Cardiac muscle cell (in vitro differentiated cells and primary cell): ENCODE measurements at regions not wholly inside any gene's neighbourhood (a gene's known extent, or its start where the extent isn't known, plus 50 kb on each side); places are given as distances from the start of the nearest gene placed in this dataset.

ENCODE experiments used
- DNase-seq, 2 donors: peaks; one replicate each; pipeline versions ENCODE4 v3.0.0 to v3.0.0-alpha.2; 2010 to 2017; ENCODE audit warnings: low read depth in 1 of 2, low spot score in 1 of 2
- H3K27ac ChIP-seq: fragments of 200-600 bp; sonication (generic); 2 replicates; pipeline ENCODE4 v1.5.1; 2016
- H3K27me3 ChIP-seq: fragments of 200-600 bp; sonication (generic); 2 replicates; pipeline ENCODE4 v1.6.0; 2016; ENCODE audit warnings: control low read depth
- H3K36me3 ChIP-seq: fragments of 200-600 bp; sonication (generic); 2 replicates; pipeline ENCODE4 v1.5.1; 2016; ENCODE audit warnings: control low read depth
- H3K4me1 ChIP-seq: fragments of 200-600 bp; sonication (generic); 2 replicates; pipeline ENCODE4 v1.8.1; 2017; ENCODE audit warnings: low read depth, mild to moderate bottlenecking, mixed run types
- H3K4me3 ChIP-seq: fragments of 200-600 bp; sonication (generic); 2 replicates; pipeline ENCODE4 v1.5.1; 2016; ENCODE audit warnings: mild to moderate bottlenecking
- H3K9me3 ChIP-seq: fragments of 200-600 bp; sonication (generic); 2 replicates; pipeline ENCODE4 v1.5.1; 2017; ENCODE audit warnings: low read depth, mild to moderate bottlenecking, control low read depth
- CTCF ChIP-seq: IDR thresholded peaks from 2 replicates; pipeline ENCODE4 v1.5.1; 2012; ENCODE audit warnings: low read depth, mild to moderate bottlenecking, low read length

GRCh38 chr3:4063916-4064574 is 239.1 kb upstream of the SETMAR start:
- no peaks in the 10 kb centered on the region for H3K36me3 ChIP-seq
- H3K4me1 ChIP-seq = no peaks in the 10 kb centered on the region
- H3K4me3 ChIP-seq = no peak overlapping the region
- no peak for DNase-seq
- no peak for TF ChIP-seq CTCF
- no peaks in the 10 kb centered on the region for H3K27me3 ChIP-seq
- H3K9me3 ChIP-seq = no peaks in the 10 kb centered on the region
- H3K27ac ChIP-seq = no peak overlapping the region

GRCh38 chr3:4065085-4065484 is 238.1 kb upstream of the SETMAR start:
- TF ChIP-seq CTCF = no peak
- no peak for DNase-seq
- Histone ChIP-seq H3K27ac (no peak overlapping the region), H3K27me3 (no peaks in the 10 kb centered on the region), H3K4me1 (no peaks in the 10 kb centered on the region), H3K36me3 (no peaks in the 10 kb centered on the region), H3K4me3 (no peak overlapping the region), H3K9me3 (no peaks in the 10 kb centered on the region)

GRCh38 chr3:4065554-4065953 is 237.6 kb upstream of the SETMAR start:
- no peak for TF ChIP-seq CTCF
- no peak for DNase-seq
- Histone ChIP-seq H3K4me3 (no peak overlapping the region), H3K27ac (no peak overlapping the region), H3K27me3 (no peaks in the 10 kb centered on the region), H3K4me1 (no peaks in the 10 kb centered on the region), H3K36me3 (no peaks in the 10 kb centered on the region), H3K9me3 (no peaks in the 10 kb centered on the region)

- Histone ChIP-seq H3K4me3 (no peak overlapping the region), H3K9me3 (no peaks in the 10 kb centered on the region), H3K4me1 (no peaks in the 10 kb centered on the region), H3K27ac (no peak overlapping the region), H3K36me3 (no peaks in the 10 kb centered on the region), H3K27me3 (no peaks in the 10 kb centered on the region)
- no peak for DNase-seq
- no peak for TF ChIP-seq CTCF
Measured at GRCh38 chr3:4067893-4068292, 235.3 kb upstream of the SETMAR start.

GRCh38 chr3:4069796-4070195 is 233.4 kb upstream of the SETMAR start:
- no peak for TF ChIP-seq CTCF
- Histone ChIP-seq H3K9me3 (no peaks in the 10 kb centered on the region), H3K4me3 (no peak overlapping the region), H3K27me3 (no peaks in the 10 kb centered on the region), H3K36me3 (no peaks in the 10 kb centered on the region), H3K4me1 (no peaks in the 10 kb centered on the region), H3K27ac (no peak overlapping the region)
- no peak for DNase-seq
